GM04503 (cell line): ENCODE measurements at regions not wholly inside any gene's neighbourhood (a gene's known extent, or its start where the extent isn't known, plus 50 kb on each side); places are given as distances from the start of the nearest gene placed in this dataset.
A peak's percentile ranks its signal among the peaks of the same experiment; 100 is the strongest.

Experiments used
- DNase-seq: peaks from one replicate; pipeline ENCODE4 v3.0.0-alpha.2; 2012; ENCODE audit warnings: low read depth

DNA sequence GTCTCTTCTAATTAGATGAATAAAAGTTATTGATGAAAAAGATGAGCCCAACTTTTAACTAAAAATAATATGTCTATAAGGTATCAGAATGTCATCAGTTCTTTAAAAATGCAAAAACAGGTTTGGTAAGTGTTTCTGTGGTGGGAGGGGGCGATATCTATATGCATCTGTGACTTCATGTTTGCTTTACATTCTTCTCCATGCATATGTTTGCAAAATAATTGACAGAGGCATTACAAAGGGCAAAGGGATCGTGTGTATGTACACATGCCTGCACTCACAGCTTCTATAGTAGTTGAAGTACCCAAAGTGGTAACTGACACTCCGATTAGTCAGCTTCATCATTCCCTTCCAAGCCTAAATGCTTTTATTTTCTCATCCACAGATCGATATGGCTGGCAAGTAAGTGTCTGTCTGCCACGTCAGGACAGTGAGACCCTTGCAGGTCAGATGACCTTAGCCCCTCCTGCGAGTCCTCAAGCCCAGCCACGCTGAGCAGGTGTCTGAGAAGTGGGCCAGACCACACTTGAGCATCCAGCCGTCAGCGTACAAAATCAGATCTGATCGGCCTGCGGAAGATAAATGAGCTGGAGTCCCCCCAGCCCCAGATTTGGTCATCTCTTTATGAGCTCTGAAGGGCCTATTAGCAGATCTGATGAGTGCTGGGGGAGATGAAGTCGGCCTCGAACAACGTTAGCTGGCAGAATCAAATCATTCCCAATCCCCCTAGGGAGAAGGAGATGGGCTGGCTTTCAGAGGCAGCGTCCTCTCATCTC, 369.1 kb downstream of the MAFB start:
- no peak for DNase-seq

DNA sequence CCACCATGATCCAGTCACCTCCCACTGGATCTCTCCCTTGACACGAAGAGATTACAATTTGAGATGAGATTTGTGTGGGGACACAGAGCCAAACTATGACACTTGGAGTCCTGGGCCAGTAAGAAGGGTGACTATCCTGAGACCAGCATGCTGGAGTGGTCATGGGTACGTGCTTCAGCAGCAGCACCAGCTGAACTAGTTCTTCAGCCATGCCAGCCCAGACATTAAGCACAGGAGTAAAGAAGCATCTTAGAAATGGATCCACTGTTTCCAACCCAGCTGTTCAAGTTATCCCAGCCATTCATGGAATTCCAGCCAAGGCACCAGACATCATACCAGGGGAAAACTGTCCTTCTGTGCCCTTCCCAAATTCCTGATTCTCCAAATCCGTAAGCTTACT, 370.0 kb downstream of the MAFB start:
- DNase-seq = no peak

DNA sequence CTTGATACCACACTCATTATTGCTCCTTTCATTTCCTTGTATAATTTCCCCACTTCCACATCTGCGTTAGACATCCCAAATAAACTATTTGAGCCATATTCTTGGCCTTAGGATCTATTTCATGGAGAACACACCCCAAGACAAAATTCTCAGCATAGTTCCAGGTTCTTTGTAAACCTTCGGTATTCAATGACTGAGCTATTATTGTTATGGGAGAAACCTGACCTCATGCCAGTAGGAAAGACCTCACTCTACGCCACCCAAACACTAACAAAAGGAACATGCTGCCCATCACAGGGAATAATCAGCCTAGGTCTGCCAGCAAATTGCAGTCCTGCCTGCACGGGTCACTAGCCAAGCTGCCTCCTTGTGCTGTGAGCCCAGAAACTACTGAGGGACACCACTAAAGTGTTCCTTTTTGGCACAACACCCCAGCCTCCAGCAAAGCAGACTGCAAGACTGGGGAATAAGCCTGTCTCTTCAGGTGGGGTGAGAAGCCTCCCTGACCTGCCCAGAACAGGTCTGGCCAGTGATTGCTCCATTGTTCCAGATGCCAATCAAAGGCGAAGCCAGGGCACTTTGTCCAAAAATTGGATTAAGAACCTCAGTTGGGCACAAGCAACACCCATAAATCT, 371.8 kb downstream of the MAFB start:
- no peak for DNase-seq

- DNase-seq = no peak
Observed at GRCh38 chr20:40314278-40314677, 374.8 kb downstream of the MAFB start.

DNA sequence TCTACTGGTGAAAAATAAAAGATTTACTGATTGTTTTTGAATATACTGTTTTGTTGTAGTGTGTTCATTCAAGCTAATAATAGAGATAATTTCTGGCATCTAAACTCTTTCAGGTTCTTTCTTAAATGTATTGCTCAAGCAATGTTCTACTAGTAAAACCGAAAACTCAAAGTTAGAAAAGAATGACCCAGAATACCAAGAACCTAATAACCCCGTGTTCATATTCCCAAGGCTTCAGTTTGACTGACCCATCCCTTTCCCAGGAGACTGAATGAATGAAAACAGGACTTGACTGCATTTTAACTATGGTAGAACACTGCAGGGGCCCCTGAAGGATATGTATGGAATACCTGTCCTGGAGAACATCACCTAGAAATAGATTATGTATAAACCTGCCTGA, 375.3 kb downstream of the MAFB start:
- no peak for DNase-seq

DNA sequence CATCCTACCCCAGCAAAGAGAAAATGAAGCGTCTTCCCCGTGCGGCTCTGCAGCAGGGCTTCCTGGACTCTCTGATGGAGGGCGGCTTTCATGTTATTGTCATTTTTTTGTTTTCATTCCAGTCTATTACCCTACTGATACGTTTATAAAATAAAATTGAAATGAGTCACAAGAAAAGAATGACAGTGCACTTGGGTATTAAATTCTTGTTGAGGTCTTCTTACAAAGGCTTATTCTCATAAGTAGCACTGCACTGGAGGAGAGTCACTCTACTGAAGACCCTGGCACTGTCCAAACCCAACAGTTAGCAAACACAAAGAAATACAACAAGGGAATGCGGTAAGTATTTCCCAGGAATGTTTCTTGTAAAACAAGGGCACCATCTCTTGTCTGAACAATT, 379.3 kb downstream of the MAFB start:
- DNase-seq = no peak

DNA sequence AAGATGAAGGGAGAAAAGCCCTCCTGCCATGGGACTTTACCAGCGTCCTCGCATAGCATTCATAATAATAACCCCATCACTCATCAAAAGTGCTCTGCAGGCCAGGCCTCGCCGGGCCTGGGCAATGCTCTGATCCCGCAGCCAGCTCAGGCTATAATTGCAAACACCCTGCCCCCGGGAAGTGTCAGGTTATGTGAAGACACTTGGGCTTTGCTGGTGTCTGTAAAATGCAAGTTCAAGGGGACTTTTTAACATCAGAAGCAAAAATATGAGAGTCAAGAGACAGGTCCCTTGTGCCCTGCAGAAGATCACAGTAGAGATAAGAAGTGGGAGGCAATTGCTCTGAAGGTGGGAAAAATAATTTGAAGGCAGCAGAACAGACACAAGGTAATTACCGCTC, 381.0 kb downstream of the MAFB start:
- no peak for DNase-seq

DNA sequence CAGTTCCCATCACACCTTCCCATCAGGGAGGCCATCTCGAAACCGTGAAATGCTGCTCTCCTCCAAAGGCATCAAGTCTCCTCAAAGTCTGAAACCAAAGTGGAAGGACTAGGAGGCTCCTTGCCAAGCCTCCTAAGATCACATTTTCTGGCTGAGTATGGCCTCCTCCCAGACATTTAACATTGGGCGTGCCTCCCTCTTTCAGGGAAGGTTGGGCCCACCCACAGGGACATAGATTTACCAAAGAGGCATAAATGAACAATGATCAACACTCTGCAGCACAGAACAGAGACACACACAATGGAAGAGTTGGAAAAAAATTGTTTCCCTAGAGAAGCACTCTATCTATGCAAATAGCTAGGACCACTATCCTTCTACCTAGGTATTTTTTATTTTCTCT, 381.8 kb downstream of the MAFB start:
- DNase-seq = no peak

DNA sequence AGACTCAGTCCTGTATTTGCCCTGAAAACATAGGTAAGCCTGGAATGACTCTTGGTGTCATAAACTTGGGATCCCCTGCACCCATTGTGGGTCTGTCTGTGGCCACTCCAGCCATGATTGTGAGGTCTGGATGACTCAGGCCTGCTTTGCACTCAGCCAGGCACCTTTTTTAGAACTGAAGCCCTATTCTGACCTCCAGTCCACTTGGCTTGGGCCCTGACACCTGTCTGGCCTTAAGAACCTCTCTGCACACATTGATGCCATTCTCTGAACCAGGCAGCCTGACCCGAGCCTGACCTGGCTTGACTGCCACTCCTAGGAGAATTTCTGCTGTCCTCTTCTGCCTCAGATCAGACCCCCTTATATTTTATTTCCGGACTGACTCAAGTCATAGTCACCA, 383.7 kb downstream of the MAFB start:
- no peak for DNase-seq

DNA sequence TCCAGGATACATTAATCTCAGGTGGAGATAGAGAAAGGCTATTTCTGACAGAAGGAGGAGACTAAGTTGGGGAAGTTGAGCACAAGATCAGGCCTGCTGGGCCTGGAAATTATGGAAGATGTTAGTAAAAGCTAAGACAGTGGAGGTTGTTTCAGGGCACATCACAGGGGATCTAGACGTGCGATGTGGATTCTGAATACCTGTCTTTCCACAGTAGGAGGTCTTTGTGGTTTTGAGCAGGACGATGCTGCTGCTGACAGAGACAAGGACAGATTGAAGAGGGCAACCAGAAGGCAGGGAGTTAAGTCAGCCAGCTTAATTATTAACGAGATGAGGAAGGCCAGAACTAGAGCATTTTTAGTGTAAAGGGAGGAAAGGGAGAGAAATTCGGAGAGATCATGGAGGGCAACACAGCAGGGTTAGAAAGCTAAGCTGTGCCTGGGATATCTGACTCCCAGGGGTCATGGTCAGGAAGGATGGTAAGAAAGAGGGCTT, 384.9 kb downstream of the MAFB start:
- no peak for DNase-seq

- no peak for DNase-seq
Observed at GRCh38 chr20:40294747-40295146, 394.3 kb downstream of the MAFB start.

DNA sequence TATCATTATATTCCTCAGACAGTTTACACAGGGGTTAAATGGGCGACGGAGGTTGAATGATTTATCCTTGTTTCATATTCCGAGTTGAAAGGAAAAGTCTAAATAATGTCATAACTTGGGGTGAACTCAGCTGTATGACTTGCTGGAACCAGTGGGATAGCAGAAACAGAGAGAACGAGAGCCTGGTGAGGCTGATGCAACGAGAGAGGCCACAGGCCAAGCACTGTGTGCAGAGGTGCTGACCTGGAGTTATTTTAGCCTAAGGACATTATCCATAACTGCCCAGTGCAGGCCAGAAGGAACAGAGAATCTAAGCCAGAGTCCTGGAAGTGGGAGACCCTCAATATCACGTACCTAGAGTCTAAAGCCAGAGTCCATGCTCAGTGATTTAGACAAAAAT, 394.9 kb downstream of the MAFB start:
- no peak for DNase-seq

GRCh38 chr20:40293740-40294139, 395.3 kb downstream of the MAFB start:
- DNase-seq = no peak

GRCh38 chr20:40291493-40292135, 397.4 kb downstream of the MAFB start:
- DNase-seq = no peak

DNA sequence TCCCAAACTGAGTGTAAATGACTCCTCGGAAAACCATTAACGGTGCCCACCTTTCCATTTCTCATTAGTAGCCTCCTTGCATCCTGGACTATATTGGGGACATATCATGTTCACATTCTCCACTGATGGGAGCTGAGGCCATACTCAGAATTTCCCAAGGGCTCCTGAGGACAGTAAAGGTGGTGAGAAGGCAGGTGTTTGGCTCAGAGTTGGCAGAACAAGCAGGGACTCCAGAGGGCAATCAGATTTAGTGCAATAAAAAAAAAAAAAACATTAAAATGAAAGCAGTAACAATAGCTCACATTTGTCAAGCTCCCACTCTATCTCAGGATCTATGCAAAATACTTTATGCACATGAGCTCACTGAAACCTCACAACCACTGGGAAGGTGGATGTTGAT, 401.4 kb downstream of the MAFB start:
- no peak for DNase-seq

DNA sequence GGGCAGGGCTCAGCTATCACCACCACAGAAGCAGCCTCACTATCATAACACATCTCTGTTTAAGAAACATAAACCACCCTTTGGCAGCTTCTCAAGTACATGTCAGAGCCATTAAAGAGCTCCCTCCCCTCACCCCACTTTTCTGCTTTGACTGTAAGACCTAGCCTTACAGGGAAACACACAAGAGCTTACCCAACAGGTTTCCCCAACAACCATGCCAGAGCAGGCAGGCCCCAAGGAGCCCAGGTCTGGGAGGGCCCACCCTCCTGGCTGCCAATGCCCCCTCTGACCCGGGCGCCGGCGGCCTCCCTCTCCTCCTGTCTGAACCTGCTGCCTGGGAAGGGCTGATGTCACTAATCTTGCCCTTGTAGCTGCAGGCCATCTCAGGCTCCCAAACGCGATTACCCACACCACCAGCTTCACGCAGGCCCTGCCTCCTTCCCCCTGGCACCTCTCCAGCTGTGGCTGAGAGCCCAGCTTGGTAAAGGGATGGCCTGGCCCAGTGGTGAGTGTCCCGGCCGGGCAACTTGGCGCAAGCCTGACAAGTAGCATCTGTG, 402.0 kb downstream of the MAFB start:
- DNase-seq = no peak

DNA sequence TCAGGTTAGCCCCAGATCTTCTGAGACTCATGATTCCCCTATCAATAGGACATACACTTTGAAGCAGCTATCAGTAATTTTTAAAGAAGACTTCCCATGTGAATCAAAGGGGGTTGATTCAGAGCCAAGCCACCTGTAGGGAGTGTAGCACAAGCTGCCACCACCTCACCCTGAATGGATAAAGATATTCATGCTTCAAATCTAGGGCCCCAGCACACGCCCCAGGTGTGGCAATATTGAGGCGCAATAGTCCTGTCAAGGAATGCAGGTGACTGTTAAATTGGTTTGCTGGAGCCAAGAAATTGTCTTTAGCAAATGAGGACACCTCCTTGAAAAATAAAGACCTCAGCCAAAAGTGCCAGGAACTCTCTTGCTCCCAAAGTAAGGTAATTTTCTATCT, 404.4 kb downstream of the MAFB start:
- DNase-seq = no peak

GRCh38 chr20:40283689-40284088, 405.3 kb downstream of the MAFB start:
- no peak for DNase-seq

DNA sequence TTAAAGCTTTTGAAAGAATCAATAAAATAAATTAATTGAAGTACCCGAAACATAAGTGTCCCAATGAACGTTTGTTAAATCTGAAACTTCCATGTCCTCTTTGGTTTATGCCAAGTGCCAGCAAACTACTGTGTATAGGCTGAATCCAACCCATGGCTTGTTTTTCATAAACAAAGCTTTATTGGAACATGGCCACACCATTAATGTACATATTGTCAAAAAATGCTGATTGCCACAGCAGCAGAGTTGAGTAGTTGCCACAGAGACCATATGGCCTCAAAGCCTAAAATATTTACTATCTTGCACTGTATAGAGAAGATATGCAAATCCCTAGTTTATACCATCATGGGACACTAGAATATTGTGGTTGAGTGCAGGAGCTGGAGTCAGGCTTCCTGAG, 406.1 kb downstream of the MAFB start:
- DNase-seq = no peak

- DNase-seq = no peak
Observed at GRCh38 chr20:40282541-40282940, 406.5 kb downstream of the MAFB start.

- no peak for DNase-seq
Observed at GRCh38 chr20:40280616-40281015, 408.4 kb downstream of the MAFB start.

GRCh38 chr20:40279390-40279789, 409.6 kb downstream of the MAFB start:
- peak; percentile 73 for DNase-seq

DNA sequence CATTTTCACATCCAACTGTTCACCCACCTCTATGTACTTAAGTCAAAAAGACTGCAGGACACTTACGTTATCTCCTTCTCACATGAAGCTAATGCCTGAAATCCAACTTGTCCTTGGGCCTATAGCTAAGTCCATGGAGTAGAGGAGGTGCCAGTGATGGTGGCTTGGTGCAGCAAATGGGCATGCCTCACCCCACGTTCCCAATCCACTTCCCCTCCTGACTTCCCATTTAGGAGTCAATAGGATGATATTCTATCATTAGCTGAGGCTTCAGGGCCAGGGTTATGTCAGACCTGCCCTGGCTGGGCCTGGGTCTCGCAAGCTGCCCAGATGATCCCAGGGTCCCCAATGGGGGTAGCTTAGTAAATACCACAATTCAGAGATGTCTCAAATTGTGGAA, 410.4 kb downstream of the MAFB start:
- no peak for DNase-seq
